Hematopoietic multipotent progenitor cell (in vitro differentiated cells): ENCODE measurements at regions not wholly inside any gene's neighbourhood (a gene's known extent, or its start where the extent isn't known, plus 50 kb on each side); places are given as distances from the start of the nearest gene placed in this dataset.
"Not testable (repeated sequence)": the region's sequence is repeated elsewhere in the genome, so short reads cannot be mapped to it uniquely, and the experiment has no call there.

ENCODE experiments used
- DNase-seq, 3 donors: peaks; one replicate each; pipeline ENCODE4 v3.0.0-alpha.2; 2011 to 2015; ENCODE audit warnings: low read depth in 2 of 3, low spot score in 2 of 3

GRCh38 chr21:15562748-15563147 is 167.0 kb upstream of the USP25 start:
- DNase-seq = no peak

GRCh38 chr21:15564907-15565306 is 164.9 kb upstream of the USP25 start:
- no peak for DNase-seq

GRCh38 chr21:15566703-15567102 is 163.1 kb upstream of the USP25 start:
- DNase-seq = no peak

GRCh38 chr21:15567191-15567590 is 162.6 kb upstream of the USP25 start:
- no peak for DNase-seq

GRCh38 chr21:15568516-15568915 is 161.3 kb upstream of the USP25 start:
- no peak for DNase-seq

- no peak for DNase-seq
Observed at GRCh38 chr21:15586752-15587427, 142.9 kb upstream of the USP25 start.

GRCh38 chr21:15592271-15592860 is 137.4 kb upstream of the USP25 start:
- peak; percentile 5 to 84 (median 47) for DNase-seq

GRCh38 chr21:15592957-15593356 is 136.8 kb upstream of the USP25 start:
- no peak for DNase-seq

GRCh38 chr21:15601390-15601789 is 128.4 kb upstream of the USP25 start:
- DNase-seq = no peak

GRCh38 chr21:15604413-15604812 is 125.4 kb upstream of the USP25 start:
- no peak for DNase-seq

GRCh38 chr21:15614766-15615165 is 115.0 kb upstream of the USP25 start:
- DNase-seq = no peak

- DNase-seq = no peak
Observed at GRCh38 chr21:15616864-15617574, 112.8 kb upstream of the USP25 start.

- DNase-seq = no peak
Observed at GRCh38 chr21:15617964-15618363, 111.8 kb upstream of the USP25 start.

- DNase-seq = no peak
Observed at GRCh38 chr21:15620892-15621291, 108.9 kb upstream of the USP25 start.

- no peak for DNase-seq
Observed at GRCh38 chr21:15624646-15625045, 105.1 kb upstream of the USP25 start.

- no peak for DNase-seq
Observed at GRCh38 chr21:15625363-15625762, 104.4 kb upstream of the USP25 start.

GRCh38 chr21:15626031-15626430 is 103.8 kb upstream of the USP25 start:
- no peak for DNase-seq

- no peak for DNase-seq
Observed at GRCh38 chr21:15627011-15627410, 102.8 kb upstream of the USP25 start.

GRCh38 chr21:15627823-15628222 is 102.0 kb upstream of the USP25 start:
- DNase-seq = no peak

- no peak for DNase-seq
Observed at GRCh38 chr21:15631342-15631741, 98.4 kb upstream of the USP25 start.

GRCh38 chr21:15634541-15634940 is 95.2 kb upstream of the USP25 start:
- DNase-seq = not testable (repeated sequence)
